ENCODE measurements at regions not wholly inside any gene's neighbourhood (a gene's known extent, or its start where the extent isn't known, plus 50 kb on each side); places are given as distances from the start of the nearest gene placed in this dataset.

GRCh38 chr3:72133329-72134011 is 348.5 kb upstream of the PROK2 start:
- ATAC-seq = no peak
- Histone ChIP-seq H3K9me3 (no peaks in the 10 kb centered on the region), H3K4me3 (no peak overlapping the region), H3K27me3 (no peaks in the 10 kb centered on the region), H3K4me1 (peaks cover 0 to 16% (median 4%) of the 10 kb centered on the region in 3 donors), H3K36me3 (no peaks in the 10 kb centered on the region), H3K27ac (no peak overlapping the region)
- TF ChIP-seq CTCF (IDR thresholded peaks at IDR 0.05) (no peak), POLR2A (IDR thresholded peaks at IDR 0.05) (no peak), POLR2AphosphoS5 (IDR thresholded peaks at IDR 0.05) (no peak), EP300 (IDR thresholded peaks at IDR 0.05) (no peak)
- 79% methylated on average over 7 of the region's 7 CpGs; no CpG with 5 or more reads in 1 of the 2 donors for WGBS, 2 donors (ENCODE audit: low coverage in 1 of 2)

GRCh38 chr3:72131899-72132298 is 347.0 kb upstream of the PROK2 start:
- Histone ChIP-seq H3K9me3 (no peaks in the 10 kb centered on the region), H3K4me3 (no peak overlapping the region), H3K4me1 (peaks cover 0 to 16% (median 4%) of the 10 kb centered on the region in 3 donors), H3K27ac (no peak overlapping the region), H3K27me3 (no peaks in the 10 kb centered on the region), H3K36me3 (no peaks in the 10 kb centered on the region)
- WGBS, 2 donors (ENCODE audit: low coverage in 1 of 2) = 88 to 100% methylated on average over 1 of the region's 1 CpG
- TF ChIP-seq EP300 (IDR thresholded peaks at IDR 0.05) (no peak), POLR2AphosphoS5 (IDR thresholded peaks at IDR 0.05) (no peak), CTCF (IDR thresholded peaks at IDR 0.05) (no peak), POLR2A (IDR thresholded peaks at IDR 0.05) (no peak)
- no peak for ATAC-seq

DNA sequence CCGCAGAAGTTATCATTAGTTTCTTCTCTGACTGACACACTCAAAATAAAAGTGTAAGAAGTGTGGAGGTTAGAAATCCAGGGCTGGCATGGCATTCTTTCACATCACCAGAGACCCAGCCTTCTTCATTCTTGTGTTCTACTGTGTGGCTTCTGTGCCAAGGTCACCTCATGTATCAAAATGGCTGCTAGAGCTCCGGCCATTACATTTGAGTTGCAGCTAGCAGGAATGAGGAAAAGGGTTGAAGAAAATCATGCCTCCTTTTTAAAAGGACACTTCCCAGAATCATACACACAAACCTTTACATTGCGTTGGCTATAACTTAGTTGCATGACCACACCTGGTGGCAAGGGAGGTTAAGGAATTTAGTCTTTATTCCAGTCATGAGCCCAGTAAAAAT is 345.6 kb upstream of the PROK2 start:
- peaks cover 0 to 16% (median 4%) of the 10 kb centered on the region in 3 donors for H3K4me1 ChIP-seq
- no peaks in the 10 kb centered on the region for H3K36me3 ChIP-seq
- H3K4me3 ChIP-seq = no peak overlapping the region
- H3K9me3 ChIP-seq = no peaks in the 10 kb centered on the region
- TF ChIP-seq EP300 (IDR thresholded peaks at IDR 0.05) = no peak
- TF ChIP-seq POLR2AphosphoS5 (IDR thresholded peaks at IDR 0.05) = no peak
- no peak for TF ChIP-seq POLR2A (IDR thresholded peaks at IDR 0.05)
- TF ChIP-seq CTCF (IDR thresholded peaks at IDR 0.05) = no peak
- 95 to 100% methylated on average over 2 of the region's 3 CpGs for WGBS, 2 donors (ENCODE audit: low coverage in 1 of 2)
- no peak overlapping the region for H3K27ac ChIP-seq
- ATAC-seq = no peak
- no peaks in the 10 kb centered on the region for H3K27me3 ChIP-seq

GRCh38 chr3:72129501-72130094 is 344.6 kb upstream of the PROK2 start:
- Histone ChIP-seq H3K4me1 (peaks cover 0 to 16% (median 4%) of the 10 kb centered on the region in 3 donors), H3K4me3 (no peak overlapping the region), H3K36me3 (no peaks in the 10 kb centered on the region), H3K27me3 (no peaks in the 10 kb centered on the region), H3K9me3 (no peaks in the 10 kb centered on the region), H3K27ac (peak overlapping the region in 3 of 4 donors; percentile 25 to 42 (median 31))
- 51 to 56% methylated on average over 4 to 5 of the region's 5 CpGs for WGBS, 2 donors (ENCODE audit: low coverage in 1 of 2)
- no peak for TF ChIP-seq EP300 (IDR thresholded peaks at IDR 0.05)
- no peak for TF ChIP-seq CTCF (IDR thresholded peaks at IDR 0.05)
- TF ChIP-seq POLR2AphosphoS5 (IDR thresholded peaks at IDR 0.05) = no peak
- no peak for TF ChIP-seq POLR2A (IDR thresholded peaks at IDR 0.05)
- no peak for ATAC-seq

DNA sequence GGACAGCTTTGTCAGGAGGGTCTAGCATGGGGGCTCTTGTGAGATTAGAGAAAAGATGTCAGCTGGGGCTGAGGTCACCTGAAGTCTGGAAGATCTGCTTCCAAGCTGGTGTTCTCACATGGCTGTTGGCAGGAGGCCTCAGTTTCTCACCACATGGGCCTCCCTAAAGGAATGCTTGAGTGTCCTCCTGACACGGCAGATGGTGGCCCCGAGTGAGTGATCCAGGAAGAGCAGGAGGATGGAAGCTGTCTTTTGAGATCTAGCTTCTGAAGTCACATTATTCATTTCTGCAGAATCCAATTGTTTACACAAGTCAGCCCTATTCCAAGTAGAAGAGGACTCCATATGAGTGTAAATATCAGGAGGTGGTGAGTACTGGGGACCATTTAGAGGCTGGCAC is 344.0 kb upstream of the PROK2 start:
- 40% methylated on average over 1 of the region's 2 CpGs; no CpG with 5 or more reads in 1 of the 2 donors for WGBS, 2 donors (ENCODE audit: low coverage in 1 of 2)
- no peak overlapping the region for H3K4me3 ChIP-seq
- H3K27me3 ChIP-seq = no peaks in the 10 kb centered on the region
- peaks cover 0 to 20% (median 6%) of the 10 kb centered on the region in 3 donors for H3K4me1 ChIP-seq
- peak overlapping the region in 3 of 4 donors; percentile 25 to 42 (median 31) for H3K27ac ChIP-seq
- no peaks in the 10 kb centered on the region for H3K9me3 ChIP-seq
- ATAC-seq = no peak
- TF ChIP-seq POLR2A (IDR thresholded peaks at IDR 0.05) (no peak), EP300 (IDR thresholded peaks at IDR 0.05) (no peak), POLR2AphosphoS5 (IDR thresholded peaks at IDR 0.05) (no peak)
- H3K36me3 ChIP-seq = no peaks in the 10 kb centered on the region

Measured in gastroesophageal sphincter (tissue), 4 donors.